HG02870 (cell line): ENCODE measurements at regions not wholly inside any gene's neighbourhood (a gene's known extent, or its start where the extent isn't known, plus 50 kb on each side); places are given as distances from the start of the nearest gene placed in this dataset.

ENCODE experiments used
- ATAC-seq: cut with Tn5 transposase; IDR thresholded peaks from one replicate; pipeline ENCODE4 v1.9.1; 2021; ENCODE audit warnings: mild to moderate bottlenecking, moderate library complexity; ENCODE audit not compliant: unreplicated experiment

- ATAC-seq = no peak
Measured at GRCh38 chr2:220152281-220152935, 525.0 kb downstream of the SLC4A3 start.

GRCh38 chr2:220153118-220153517 is 525.7 kb downstream of the SLC4A3 start:
- ATAC-seq = no peak

- no peak for ATAC-seq
Measured at GRCh38 chr2:220154304-220154703, 526.9 kb downstream of the SLC4A3 start.

GRCh38 chr2:220157312-220157711 is 529.9 kb downstream of the SLC4A3 start:
- ATAC-seq = no peak

DNA sequence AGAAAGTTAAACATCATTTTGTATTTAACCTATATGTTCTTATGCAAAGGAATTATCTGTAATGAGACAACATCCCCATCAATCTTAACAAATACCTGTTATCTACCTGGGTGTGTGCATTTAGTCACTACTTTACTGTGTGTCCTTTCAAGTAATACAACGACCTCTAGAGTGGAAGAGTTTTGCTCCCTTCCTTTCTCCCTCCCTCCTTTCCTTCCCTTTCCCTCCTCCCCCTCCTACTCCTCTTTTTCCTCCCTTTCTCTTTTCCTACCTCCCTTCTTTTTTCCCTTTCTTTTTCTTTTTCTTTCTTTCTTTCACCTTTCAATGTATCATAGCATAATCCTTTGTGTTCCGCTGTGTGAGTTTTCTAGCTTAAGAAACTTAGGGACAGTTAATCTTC is 532.3 kb downstream of the SLC4A3 start:
- no peak for ATAC-seq

GRCh38 chr2:220162320-220162719 is 534.9 kb downstream of the SLC4A3 start:
- ATAC-seq = no peak

GRCh38 chr2:220163486-220163885 is 536.1 kb downstream of the SLC4A3 start:
- ATAC-seq = no peak

GRCh38 chr2:220165401-220165800 is 538.0 kb downstream of the SLC4A3 start:
- ATAC-seq = no peak

GRCh38 chr2:220166616-220167015 is 539.2 kb downstream of the SLC4A3 start:
- ATAC-seq = no peak

DNA sequence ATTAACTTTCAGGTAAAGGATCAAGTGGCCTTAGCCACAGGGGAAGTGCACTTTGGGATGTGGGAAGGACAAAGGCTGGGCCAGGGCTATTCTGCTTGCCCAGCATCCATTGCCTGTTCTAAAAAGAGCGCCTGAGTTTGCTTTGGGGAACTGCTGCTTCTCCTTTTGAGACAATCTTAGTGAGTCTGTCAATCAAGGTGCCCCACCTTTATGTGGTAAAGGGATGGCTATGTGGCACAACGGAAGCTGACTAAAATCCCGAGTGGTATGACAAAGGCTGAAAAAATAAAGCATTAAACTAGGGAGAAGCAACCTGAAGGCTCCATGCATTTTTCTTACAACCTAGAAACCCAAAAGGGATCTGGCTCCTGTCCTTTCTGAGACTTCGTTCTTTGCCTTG is 540.5 kb downstream of the SLC4A3 start:
- ATAC-seq = no peak

DNA sequence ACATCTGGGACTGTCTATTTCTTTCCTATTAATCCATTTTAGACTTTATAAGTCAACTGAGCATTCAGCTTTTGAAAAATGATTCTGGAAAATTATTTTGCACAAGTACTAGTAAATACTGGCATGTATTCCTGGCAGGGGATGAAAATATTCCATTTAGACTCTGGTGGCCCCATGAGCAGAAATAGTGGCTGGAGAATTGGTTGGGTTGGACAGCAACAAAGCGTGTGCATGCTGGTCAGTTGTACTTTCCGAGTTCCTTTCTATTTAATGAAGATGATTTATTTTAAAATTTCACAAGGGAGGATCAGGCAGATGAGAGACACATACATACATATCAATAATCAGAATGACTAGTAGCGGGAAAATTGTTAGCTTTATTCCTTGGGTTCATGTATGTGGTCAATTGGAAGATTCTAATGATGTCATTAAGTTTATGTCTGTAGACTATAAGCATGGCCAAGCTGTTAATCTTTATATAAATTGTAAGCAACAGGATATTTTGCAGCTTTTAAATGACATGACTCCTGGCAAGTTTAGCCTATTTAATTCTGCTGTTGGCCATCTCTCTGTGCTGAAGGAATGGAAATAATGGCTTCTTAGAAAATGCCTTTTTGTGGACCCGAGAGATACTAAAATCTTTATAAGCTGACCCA is 541.6 kb downstream of the SLC4A3 start:
- no peak for ATAC-seq

GRCh38 chr2:220174826-220175225 is 547.4 kb downstream of the SLC4A3 start:
- no peak for ATAC-seq

DNA sequence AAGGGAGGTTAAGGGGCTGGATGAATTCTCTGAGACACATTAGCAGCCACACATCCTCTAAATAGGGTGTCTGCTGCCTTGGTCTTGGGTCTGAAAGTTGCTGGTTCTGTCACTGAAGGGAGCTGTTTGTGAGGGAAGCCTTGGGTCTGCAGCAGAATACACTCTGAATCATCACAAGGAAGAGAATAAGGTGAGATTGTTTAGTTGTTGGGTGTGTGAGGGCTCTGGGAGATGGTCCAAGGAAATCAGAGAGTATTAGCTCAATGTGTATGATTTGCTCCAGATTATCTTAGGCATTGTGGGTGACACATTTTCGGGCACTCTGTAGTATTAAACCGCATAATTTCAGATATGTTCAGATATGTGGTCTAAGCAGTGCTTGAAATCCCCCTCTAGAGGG is 548.5 kb downstream of the SLC4A3 start:
- ATAC-seq = no peak

- no peak for ATAC-seq
Measured at GRCh38 chr2:220178991-220179695, 551.7 kb downstream of the SLC4A3 start.

DNA sequence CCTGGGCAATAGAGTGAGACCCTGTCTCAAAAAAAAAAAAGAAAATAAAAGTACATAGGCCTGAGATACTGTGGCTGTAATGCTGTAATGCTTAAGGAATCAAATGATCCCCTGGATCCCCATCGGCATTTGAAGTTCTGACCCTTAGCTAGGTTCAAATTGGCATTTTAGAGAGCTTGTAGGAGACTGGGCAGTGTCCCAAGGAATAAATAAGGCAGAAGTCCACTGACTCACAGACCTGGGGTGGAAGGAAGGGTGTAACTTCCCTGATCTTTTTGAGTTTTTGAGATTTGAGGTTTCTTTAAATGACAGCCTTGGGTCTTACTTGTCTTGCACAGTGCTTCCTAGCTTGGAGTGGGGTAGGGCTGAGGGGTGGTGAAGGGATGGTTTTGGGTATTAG is 553.7 kb downstream of the SLC4A3 start:
- no peak for ATAC-seq

DNA sequence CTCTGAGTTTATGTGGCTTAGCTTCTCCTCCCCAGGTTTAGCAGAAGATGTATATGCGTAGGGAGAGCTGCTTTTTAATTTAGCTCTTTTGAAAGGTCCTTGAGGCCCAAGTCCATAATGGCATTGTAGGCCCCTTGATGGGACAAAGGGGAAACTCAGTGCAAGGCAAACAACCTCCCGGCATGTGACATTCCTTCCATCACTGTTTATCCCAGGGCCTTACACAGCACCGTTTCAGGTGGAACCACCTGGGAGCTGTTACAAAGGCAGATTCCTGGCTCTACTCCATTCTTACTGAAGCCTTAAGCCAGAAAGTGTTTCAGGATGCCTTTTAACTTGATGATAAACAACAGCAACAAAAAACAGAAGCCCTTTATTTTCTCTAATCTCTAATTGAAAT is 555.4 kb downstream of the SLC4A3 start:
- no peak for ATAC-seq

DNA sequence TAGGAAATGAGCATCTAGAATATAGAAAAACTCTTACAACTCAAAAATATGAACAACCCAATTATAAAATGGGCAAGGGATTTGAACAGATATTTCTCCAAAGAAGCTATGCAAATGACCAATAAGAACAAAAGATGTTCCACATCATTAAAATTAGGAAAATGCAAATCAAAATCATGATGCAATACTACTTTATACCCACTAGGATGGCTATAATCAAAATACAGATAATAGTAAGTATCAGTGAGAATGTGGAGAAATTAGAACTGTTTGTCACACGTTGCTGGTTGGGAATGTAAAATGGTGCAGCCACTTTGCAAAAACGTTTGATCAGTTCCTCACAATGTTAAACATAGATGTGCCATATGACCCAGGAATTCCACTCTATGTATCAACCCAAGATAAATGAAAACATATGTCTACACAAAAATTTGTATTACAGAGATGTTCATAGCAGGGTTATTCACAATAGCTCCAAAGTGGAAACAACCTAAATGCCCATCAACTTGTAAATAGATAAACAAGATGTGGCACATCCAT is 558.4 kb downstream of the SLC4A3 start:
- ATAC-seq = no peak

DNA sequence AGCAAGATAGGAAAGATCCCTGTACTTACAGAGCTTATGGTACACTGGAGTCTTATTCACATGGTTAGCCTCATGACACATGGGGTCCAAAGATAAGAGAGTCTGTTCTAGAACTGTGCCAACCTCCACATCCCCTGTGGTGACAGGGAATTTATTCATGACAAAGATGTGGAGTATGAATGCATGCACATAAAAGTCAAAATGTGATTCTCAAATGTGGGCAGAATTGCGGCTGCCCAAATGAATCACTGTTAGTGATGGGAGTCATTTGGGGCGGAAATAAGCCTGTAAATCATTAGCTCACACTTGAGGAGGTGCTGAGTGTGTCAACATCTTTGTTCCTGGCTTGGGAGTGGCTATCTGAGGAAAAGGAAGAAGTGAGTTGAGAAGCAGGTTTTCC is 560.6 kb downstream of the SLC4A3 start:
- ATAC-seq = peak; percentile 57

DNA sequence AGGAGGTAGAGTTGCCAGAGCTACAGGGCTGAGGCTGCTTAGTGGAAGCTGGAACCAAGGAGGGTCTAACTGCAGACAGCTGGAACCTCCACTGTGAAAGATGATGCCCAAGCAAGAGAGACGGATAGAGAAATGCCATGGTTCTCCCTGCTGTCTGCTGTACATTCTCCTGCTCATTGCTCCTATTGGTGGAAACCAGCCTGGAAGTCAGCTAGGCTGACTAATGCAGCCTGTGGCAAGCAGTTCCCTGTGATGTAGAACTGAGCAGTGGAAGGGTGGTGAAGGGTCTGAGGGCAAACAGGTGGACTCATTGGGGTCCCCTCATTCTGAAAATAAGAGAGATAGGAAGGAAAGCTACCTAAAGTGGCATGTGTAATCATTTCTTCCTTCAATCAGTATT is 563.6 kb downstream of the SLC4A3 start:
- no peak for ATAC-seq

- ATAC-seq = no peak
Measured at GRCh38 chr2:220191737-220192136, 564.3 kb downstream of the SLC4A3 start.

- no peak for ATAC-seq
Measured at GRCh38 chr2:220192994-220193753, 565.7 kb downstream of the SLC4A3 start.
